OCI-LY1 (cell line): ENCODE measurements at regions not wholly inside any gene's neighbourhood (a gene's known extent, or its start where the extent isn't known, plus 50 kb on each side); places are given as distances from the start of the nearest gene placed in this dataset.
"Not testable (repeated sequence)": the region's sequence is repeated elsewhere in the genome, so short reads cannot be mapped to it uniquely, and the experiment has no call there.

Experiments used
- EZH2 ChIP-seq: fragments of 200-600 bp; sonication (generic), shearing (Covaris generic); IDR thresholded peaks from 2 replicates; pipeline ENCODE4 v1.8.0; 2017; ENCODE audit warnings: borderline replicate concordance, mixed run types, mild to moderate bottlenecking, antibody characterized with exemption, low read length, moderate library complexity, mixed read lengths
- TF ChIP-seq, protein P1 (sequence below): fragments of 200-600 bp; sonication (generic), shearing (Covaris generic); IDR thresholded peaks from 2 replicates; pipeline ENCODE4 v1.5.1; 2017; ENCODE audit warnings: mild to moderate bottlenecking, antibody characterized with exemption, low read length, moderate library complexity, mixed read lengths

DNA sequence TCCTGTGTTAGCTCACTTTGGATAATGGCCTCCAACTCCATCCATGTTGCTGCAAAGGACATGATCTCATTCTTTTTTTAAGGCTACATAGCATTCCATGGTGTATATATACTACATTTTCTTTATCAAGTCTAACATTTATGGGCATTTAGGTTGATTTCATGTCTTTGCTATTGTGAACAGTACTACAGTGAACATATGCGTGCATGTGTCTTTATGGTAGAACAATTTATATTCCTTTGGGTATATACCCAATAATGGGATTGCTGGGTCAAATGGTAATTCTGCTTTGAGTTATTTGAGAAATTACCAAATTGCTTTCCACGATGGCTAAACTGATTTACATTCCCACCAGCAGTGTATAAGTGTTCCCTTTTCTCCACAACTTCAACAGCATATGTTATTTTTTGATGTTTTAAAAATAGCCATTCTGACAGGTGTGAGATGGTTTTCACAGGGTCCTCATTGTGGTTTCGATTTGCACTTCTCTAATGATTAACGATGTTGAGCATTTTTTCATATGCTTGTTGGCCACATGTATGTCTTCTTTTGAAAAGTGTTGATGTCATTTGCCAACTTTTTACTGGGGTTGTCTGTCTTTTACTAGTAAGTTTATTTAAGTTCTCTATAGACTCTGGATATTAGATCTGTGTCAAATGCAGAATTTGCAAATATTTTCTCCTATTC, 133.4 kb downstream of the MC4R start:
- TF ChIP-seq, protein P1, sequence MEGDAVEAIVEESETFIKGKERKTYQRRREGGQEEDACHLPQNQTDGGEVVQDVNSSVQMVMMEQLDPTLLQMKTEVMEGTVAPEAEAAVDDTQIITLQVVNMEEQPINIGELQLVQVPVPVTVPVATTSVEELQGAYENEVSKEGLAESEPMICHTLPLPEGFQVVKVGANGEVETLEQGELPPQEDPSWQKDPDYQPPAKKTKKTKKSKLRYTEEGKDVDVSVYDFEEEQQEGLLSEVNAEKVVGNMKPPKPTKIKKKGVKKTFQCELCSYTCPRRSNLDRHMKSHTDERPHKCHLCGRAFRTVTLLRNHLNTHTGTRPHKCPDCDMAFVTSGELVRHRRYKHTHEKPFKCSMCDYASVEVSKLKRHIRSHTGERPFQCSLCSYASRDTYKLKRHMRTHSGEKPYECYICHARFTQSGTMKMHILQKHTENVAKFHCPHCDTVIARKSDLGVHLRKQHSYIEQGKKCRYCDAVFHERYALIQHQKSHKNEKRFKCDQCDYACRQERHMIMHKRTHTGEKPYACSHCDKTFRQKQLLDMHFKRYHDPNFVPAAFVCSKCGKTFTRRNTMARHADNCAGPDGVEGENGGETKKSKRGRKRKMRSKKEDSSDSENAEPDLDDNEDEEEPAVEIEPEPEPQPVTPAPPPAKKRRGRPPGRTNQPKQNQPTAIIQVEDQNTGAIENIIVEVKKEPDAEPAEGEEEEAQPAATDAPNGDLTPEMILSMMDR = not testable (repeated sequence)
- TF ChIP-seq EZH2 = not testable (repeated sequence)
